ENCODE measurements at regions not wholly inside any gene's neighbourhood (a gene's known extent, or its start where the extent isn't known, plus 50 kb on each side); places are given as distances from the start of the nearest gene placed in this dataset.
A peak's percentile ranks its signal among the peaks of the same experiment; 100 is the strongest.

GRCh38 chr18:78659057-78659456, 320.6 kb upstream of the SALL3 start:
- TF ChIP-seq POLR2A (IDR thresholded peaks at IDR 0.05) (no peak), CTCF (IDR thresholded peaks at IDR 0.05) (no peak)

GRCh38 chr18:78659748-78660147, 319.9 kb upstream of the SALL3 start:
- TF ChIP-seq CTCF (IDR thresholded peaks at IDR 0.05) = peak in 4 of 6 experiments; percentile 21 to 49 (median 44)
- no peak for TF ChIP-seq POLR2A (IDR thresholded peaks at IDR 0.05)
- H3K4me1 ChIP-seq = no peaks in the 10 kb centered on the region
- no peaks in the 10 kb centered on the region for H3K9me3 ChIP-seq
- no peak for DNase-seq
- H3K27ac ChIP-seq = no peak overlapping the region
- H3K4me3 ChIP-seq = no peak overlapping the region
- H3K36me3 ChIP-seq = no peaks in the 10 kb centered on the region
- no peaks in the 10 kb centered on the region for H3K27me3 ChIP-seq

More at GRCh38 chr18:78659057-78659456, 320.6 kb upstream of the SALL3 start:
- H3K27ac ChIP-seq = no peak overlapping the region
- no peak for DNase-seq
- H3K36me3 ChIP-seq = no peaks in the 10 kb centered on the region
- H3K4me3 ChIP-seq = no peak overlapping the region
- H3K4me1 ChIP-seq = no peaks in the 10 kb centered on the region
- no peaks in the 10 kb centered on the region for H3K27me3 ChIP-seq
- H3K9me3 ChIP-seq = no peaks in the 10 kb centered on the region

- Histone ChIP-seq H3K4me1 (no peaks in the 10 kb centered on the region), H3K27me3 (no peaks in the 10 kb centered on the region), H3K9me3 (no peaks in the 10 kb centered on the region), H3K36me3 (no peaks in the 10 kb centered on the region), H3K27ac (no peak overlapping the region), H3K4me3 (no peak overlapping the region)
- no peak for DNase-seq
- TF ChIP-seq POLR2A (IDR thresholded peaks at IDR 0.05) (no peak), CTCF (IDR thresholded peaks at IDR 0.05) (no peak)
These were observed 319.3 kb upstream of the SALL3 start for GRCh38 chr18:78660311-78660710.

- TF ChIP-seq POLR2A (IDR thresholded peaks at IDR 0.05) = no peak
- no peak for TF ChIP-seq CTCF (IDR thresholded peaks at IDR 0.05)
- Histone ChIP-seq H3K4me3 (no peak overlapping the region), H3K9me3 (no peaks in the 10 kb centered on the region), H3K27me3 (no peaks in the 10 kb centered on the region), H3K4me1 (no peaks in the 10 kb centered on the region), H3K36me3 (no peaks in the 10 kb centered on the region), H3K27ac (no peak overlapping the region)
- DNase-seq = no peak
These were observed 318.3 kb upstream of the SALL3 start for GRCh38 chr18:78661316-78661715.

- H3K27ac ChIP-seq = no peak overlapping the region
- no peaks in the 10 kb centered on the region for H3K36me3 ChIP-seq
- no peaks in the 10 kb centered on the region for H3K4me1 ChIP-seq
- TF ChIP-seq CTCF (IDR thresholded peaks at IDR 0.05) (no peak), POLR2A (IDR thresholded peaks at IDR 0.05) (no peak)
- H3K9me3 ChIP-seq = no peaks in the 10 kb centered on the region
- no peak overlapping the region for H3K4me3 ChIP-seq
- no peaks in the 10 kb centered on the region for H3K27me3 ChIP-seq
- DNase-seq = no peak
These were observed 316.7 kb upstream of the SALL3 start for GRCh38 chr18:78662879-78663278.

GRCh38 chr18:78664048-78664447, 315.6 kb upstream of the SALL3 start:
- Histone ChIP-seq H3K27me3 (no peaks in the 10 kb centered on the region), H3K9me3 (no peaks in the 10 kb centered on the region), H3K36me3 (no peaks in the 10 kb centered on the region), H3K27ac (no peak overlapping the region), H3K4me1 (no peaks in the 10 kb centered on the region), H3K4me3 (no peak overlapping the region)
- DNase-seq = no peak
- no peak for TF ChIP-seq POLR2A (IDR thresholded peaks at IDR 0.05)
- no peak for TF ChIP-seq CTCF (IDR thresholded peaks at IDR 0.05)
